ENCODE measurements at regions not wholly inside any gene's neighbourhood (a gene's known extent, or its start where the extent isn't known, plus 50 kb on each side); places are given as distances from the start of the nearest gene placed in this dataset.

DNA sequence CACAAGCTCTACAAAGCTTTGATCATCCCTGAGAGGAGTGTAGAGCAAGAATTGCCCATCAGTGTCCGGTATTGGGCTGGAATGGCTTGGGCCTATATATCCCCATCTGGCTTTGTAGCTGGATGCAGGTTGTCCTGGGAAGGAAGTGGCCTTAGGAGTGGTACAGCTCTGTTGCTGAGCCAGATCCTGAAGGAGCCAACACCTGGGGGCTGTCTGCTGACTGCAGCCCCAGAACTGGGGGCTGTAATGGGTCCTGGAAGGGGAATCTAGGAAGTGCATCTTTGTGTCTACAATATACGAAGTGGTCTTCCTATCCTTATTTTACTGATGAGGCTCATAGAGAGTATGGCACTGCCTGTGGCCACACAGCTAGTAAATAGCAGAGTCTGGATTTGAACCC, 145.9 kb downstream of the CDC5L start:
- no peak for DNase-seq

DNA sequence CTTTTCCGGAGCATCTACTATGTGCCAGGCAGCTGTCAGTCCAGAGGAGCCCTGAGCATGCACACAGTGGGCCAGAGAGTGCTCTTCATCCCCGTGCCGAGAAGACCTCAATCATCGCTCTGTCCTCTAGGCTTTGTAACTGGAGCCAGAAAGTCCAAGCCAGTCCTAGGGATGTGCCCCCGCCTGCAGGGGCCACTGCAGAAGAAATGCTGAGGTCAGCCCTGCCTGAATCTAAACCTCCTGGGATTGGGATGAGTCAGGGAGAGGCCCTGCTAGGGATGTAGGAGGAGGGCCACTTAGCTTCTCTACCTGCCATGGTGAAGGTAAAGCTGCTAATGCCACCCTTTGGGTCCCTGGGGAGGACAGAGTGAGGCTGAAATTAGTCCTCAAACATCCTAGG, 146.8 kb downstream of the CDC5L start:
- DNase-seq: no peak

DNA sequence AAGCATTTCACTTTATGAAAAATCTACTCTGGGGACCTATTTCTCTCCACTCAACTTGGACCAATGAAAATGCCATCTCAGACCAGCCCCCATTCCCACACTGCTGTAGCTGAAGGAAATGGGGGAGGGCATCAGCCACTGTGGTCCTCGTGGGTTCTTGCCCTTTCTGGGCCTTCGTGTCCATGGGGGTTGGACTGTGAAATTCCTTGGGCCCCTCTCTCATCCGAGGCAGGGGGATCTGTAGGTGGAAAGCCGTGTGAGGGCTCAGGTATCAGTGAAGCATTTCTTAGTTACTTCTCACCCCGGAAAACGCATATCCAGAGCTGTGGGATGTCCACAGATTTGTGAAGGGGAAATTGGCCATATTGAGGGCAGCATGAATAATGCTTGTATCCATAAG, 147.9 kb downstream of the CDC5L start:
- no peak for DNase-seq

DNA sequence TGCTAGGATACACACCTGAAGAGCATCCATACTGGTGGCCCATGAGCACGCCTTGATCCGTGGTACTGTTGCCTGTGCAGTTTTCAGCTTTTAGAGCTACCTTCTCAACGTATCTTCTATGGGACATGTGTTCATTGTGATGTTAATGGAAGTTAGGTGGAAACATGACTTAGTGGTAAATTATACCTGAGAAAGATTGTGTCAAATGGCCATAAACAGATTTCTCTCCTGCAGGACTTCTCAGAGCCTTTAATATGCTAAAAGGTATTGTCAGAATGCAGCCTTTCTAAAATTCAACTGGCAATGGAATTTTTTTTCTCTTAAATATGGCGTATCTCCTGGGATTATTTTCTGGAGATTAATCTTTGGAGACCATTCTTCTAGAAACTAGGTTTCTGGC, 148.5 kb downstream of the CDC5L start:
- DNase-seq: no peak

DNA sequence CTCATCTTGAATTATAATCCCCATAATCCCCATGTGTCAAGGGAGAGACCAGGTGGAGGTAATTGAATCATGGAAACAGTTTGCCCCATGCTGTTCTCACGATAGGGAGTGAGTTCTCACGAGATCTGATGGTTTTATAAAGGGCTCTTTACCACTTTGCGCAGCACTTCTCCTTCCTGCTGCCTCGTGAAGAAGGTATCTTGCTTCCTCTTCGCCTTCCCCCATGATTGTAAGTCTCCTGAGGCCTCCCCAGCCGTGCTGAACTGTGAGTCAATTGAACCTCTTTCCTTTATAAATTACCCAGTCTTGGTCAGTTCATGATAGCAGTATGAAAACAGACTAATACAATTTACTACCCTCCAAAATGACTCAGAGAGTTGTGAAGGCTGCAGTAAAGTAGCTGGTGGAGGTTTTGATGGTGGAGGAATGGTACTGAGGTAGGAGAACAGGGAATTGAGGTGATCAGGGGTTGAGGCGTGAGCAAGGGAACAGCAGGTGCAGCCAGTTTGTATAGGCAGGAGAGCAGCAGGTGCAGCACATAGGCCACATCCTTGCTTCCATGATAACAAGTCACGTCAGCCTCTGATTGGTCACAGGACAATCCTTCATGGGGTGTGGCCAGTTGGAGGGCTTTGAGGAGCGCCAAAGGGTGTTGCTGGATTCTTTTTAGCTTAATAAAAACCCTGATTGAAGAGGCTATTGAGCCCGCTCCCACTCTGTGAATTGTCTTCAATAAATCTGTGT, 150.0 kb downstream of the CDC5L start:
- no peak for DNase-seq

DNA sequence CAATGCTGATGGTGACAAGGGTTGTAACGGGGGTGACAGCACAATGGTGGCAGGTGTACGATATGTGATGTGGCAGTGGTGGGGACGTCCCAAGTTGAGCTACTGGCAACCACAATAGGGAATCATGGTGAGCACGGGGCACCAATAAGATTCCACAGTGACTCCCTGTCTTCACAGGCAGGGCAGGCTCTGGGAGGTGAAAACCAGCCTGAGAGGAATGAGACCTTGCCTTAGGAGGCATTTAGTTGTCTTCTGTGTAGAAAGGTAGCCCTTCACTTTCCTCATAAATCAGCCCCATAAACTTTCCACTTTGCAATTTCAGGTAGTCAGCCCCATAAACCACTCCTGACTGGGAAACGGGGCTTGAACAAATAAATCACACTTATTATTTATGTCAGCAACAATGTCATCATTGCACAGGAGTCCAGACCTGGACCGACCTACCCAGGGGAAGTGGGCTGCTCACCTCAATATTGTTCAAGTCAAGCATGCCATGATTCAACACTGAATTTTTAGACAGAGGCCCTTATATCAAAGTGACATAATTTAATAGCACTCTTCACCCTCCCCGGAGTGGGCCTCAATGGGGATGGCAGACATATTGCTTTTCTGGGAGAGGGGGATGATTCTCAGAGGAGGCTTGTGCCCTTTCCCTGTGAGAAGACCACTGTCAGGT, 150.8 kb downstream of the CDC5L start:
- DNase-seq: no peak

DNA sequence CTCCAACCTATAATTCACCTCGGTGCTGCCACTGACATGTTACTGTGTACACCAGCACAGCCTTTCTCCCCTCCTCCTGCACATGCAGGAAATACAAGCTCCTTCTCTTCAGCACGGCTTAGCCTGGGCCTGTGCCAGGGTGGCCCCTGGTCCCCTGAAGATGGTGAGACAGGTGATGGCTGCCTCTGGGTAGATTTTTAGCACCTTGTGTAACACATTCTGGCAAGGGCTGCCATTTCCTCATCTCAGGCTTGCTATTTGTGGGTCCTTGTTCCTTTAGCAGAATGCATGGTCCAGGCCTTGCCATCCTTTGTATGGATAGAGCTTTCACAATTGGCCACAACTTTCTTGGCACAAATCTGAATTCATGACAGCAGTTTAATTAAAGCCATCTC, 151.3 kb downstream of the CDC5L start:
- no peak for DNase-seq

DNA sequence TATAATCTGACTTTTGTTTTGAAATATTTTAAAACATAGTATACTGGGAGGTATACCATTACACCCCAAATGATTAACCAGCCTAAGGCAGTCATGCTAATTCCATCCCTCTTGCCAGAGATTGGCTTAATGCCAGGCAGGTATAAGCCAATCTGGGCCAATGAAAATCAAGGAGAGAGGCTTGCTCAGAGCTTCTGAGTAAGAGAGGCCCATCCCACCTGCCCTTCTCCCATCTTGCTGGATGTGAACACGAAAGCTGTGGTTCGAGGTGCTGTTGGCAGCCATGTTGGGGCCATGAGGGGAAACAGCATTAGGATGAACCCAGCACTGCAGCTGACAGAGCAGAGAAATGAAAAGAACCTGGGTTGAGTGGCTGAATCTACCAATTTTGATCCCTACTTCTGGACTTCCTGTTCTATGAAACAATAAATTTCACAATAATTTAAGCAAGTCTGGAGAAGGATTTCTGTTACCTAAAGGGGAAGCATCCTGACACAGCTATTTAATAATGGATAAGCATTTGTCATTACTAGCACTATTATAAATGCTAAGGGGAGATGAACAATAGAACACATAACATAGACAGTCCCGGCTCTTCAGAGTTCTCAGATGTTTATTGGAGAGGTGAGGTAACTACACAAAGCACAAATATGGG, 152.3 kb downstream of the CDC5L start:
- no peak for DNase-seq

DNA sequence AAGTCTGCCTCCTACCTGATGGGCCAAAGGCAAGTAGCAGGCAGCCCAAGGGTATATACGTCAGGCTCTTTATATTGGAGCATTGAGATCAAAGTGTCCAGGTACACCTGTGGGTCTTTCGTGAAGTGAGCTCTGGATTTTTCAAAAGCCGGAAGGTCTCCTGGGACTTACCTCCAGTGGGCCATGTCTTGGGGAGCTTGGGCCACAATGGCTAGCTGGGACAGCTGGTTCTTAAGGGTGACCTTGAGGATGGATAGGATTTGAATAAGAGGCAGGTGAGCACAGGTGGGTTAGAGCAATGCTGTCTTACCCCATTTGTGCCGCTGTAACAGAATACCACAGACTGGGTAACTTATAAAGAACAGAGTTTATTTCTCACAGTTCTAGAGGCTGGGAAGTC, 153.4 kb downstream of the CDC5L start:
- no peak for DNase-seq

DNA sequence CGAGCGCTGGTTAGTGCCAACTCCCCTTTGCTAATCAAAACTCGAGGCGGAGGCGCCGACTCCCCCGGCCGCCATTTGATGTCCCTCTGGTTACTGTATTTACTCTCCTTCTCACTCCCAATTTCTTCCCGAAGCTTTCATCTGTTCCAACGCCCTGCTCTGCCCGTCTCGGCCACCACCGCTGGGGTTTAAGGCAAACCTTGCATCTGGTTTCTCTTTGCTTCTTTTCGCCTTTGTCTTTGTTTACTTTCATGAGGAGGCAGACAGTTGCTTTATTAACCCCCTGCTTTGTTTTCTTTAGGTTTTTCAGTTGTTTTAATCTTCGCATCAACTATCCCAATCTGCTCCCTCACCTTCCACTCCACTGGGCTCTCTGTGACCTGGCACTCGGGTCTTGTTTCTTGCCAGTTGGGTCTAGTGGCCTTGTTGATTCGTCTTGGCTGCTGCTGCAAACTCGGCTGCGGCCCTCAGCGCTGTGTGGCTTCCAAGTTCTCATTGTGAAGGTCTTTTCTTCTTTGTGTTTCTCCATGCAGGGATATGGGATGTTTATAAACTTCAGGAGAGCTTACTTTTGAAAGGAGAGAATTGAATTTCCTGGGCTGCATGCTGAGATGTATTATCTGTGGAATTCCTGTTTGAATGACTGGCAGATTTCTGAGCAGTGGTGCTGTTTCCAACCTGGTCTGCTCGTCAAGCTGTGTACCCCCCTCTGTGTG, 155.1 kb downstream of the CDC5L start:
- DNase-seq: no peak

DNA sequence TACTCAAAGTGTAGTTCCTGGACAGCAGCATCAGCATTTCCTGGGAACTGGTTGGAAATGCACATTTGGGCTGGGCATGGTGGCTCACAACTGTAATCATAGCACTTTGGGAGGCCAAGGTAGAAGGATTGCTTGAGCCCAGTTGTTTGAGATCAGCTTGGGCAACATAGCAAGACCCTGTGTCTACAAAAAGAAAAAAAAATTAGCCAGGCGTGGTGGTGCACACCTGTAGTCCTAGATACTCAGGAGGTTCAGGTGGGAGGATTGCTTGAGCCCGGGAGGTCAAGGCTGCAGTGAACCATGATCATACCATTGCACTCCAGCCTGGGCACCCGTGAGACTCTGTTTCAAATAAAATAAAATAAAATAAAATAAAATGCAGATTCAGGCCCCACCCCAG, 156.2 kb downstream of the CDC5L start:
- no peak for DNase-seq

DNA sequence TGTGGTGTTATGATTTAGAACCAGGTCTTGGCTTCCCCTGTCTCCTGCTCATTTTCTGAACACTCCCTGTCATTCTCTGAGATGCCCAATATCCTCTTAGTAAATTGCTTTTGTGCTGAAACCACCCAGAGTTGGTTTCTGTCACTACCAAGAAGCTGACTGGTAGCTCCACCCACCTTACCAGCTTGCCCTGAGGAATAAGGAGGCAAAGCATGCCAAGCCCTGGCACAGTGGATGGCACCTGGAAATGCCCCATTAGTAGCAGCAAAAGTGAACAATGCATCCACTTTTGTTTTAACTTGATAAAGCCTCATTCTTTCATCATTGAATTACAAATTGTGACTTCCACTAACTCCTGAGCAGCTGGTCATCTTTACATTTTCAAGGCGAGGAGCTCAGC, 157.7 kb downstream of the CDC5L start:
- no peak for DNase-seq

DNA sequence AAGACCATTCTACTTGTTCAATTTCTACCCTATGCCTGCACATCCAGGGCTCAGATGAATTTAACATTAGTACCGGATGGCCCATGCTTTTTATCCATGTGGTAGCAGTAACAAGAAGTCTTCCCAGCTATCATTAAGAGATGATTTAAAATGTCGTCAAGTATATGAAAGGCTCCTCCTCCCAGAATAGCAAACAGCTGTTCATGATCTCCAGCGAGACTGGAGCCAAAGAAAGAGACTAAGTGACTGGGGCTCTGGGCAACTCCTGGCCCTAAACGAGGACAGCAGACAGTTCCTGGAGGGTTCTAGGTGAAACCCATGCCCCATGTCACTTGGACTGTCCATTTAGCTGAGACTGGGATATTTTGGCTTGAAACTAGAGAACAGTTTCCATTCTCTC, 160.8 kb downstream of the CDC5L start:
- DNase-seq: no peak

DNA sequence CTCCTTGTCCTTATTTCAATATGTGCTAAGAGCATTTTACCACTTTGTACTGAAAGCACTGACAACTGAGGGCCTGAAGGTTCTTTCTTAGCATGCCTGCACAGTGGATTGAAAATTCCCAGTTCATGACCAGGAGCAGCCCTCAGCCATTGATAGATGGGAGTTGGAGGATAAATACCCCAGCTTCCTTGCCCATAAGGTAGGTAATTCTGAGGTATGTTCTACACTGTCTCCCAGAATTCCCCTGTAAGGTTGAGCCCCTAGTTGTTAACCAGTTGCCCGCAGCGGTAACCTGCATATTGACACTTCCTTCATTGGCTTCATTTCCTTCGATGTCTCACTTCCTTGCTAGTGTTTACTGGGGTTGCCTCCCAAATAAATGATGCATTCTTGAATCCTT, 162.0 kb downstream of the CDC5L start:
- no peak for DNase-seq

DNA sequence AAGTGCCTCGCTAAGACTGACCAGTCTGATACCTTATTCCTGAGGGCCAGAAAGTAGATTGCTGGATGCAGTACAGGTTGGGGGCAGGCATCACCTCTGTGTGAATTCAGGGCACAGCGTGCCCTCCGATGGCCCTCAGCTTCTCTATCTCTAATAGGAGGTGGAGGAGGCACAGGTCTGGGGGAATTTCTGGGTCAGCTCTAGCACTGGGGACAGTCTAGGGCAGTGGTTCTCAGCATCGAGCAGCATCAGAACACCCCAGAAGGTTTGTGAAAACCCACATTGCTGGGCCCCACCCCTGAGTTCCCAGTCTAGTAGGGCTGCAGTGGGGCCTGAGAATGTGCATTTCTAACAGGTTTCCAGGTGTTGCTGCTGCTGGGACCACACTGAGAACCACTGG, 166.7 kb downstream of the CDC5L start:
- DNase-seq: no peak

DNA sequence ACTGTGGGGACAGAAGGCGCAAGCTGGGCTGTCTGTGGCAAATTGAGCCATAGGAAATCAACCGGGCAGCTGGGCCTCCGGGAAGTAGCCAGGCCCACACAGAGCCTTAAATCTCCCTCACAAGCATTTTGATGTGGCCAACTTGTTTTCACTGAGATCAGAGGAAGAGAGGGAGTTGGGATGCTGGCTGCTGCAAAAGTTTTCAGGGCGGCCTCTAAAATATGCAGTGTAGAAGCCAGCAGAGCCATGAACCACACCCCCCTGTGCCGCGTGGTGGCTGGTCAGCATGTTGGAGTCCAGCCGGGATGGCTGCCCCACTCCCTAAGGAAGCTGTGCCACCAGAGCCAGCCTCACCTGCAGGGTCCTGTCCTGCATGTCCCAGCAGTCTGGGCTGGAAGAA, 167.4 kb downstream of the CDC5L start:
- DNase-seq: no peak

DNA sequence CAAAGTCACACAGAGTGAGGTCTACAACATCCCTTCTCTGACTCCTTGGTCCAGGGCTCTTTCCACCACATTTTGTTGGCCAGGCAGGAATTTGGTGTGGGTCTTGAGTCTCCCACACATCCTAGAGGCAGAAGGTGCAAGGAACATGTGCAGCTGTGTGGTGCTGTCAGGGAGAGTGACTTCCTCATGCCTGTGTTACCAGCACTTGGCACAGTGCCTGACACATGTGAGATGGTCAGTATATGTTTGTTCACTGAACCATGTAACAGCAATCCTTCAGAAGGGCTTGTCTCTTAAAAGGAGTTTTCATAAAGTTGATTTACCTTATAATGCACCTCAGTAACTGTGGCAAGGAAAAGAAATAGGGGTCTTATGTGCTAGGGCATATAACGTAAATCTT, 168.5 kb downstream of the CDC5L start:
- DNase-seq: no peak

DNA sequence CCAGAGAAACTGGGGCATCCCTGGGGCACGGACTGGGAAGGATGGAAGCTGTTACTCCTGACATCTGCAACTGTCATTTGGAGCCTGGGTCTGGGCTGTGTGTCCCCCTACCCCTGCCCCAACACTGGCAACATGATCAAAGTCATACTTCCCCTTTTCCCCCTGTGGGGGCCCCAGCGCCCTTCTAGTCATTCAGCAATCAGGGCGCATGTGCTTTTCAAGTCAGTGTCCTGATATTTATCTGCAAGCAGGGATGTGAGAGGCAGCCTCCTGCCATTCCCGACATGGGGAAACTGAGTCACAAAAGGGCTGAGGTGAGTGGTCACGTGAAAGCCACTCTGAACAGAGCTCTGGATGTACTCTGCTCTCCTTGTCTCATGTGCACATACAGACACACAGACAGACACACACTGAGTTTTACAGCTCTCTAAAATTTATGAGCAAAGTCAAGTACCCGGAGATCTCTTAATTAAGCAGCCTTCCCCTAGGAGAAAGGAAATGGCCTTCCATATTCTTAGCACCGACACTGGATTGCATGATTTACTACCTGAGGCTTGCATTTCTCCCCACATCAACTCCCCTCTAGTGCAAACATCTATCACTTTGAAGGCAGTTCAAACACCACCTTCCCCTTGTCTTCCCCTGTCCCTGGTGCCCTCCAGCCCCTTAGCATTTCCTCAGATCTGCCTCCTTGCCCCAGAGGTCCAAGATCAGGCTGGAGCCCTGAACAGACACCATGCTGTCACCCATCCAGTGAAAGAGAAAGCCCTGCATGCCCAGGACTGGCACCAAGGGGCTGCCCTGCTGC, 170.7 kb downstream of the CDC5L start:
- no peak for DNase-seq

DNA sequence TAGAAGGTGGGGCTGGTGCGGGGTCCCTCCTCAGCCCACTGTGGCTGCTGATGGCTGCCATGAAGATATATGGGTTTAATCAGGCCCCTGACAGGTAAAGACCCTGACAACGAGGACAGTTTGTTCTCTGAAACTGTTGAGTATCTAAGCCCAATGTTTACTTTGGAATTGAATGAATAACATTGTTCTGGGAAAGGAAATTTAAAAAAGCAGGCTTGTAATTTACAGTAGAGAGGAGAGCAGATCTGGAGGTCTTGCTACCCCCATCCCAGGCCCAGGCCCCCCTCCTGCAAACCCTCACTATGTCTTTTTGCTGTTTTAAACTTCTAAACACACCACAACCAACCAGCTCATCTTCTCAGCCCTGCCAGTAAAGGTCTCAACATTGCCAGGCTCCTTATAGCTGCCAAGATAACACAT, 171.3 kb downstream of the CDC5L start:
- no peak for DNase-seq

DNA sequence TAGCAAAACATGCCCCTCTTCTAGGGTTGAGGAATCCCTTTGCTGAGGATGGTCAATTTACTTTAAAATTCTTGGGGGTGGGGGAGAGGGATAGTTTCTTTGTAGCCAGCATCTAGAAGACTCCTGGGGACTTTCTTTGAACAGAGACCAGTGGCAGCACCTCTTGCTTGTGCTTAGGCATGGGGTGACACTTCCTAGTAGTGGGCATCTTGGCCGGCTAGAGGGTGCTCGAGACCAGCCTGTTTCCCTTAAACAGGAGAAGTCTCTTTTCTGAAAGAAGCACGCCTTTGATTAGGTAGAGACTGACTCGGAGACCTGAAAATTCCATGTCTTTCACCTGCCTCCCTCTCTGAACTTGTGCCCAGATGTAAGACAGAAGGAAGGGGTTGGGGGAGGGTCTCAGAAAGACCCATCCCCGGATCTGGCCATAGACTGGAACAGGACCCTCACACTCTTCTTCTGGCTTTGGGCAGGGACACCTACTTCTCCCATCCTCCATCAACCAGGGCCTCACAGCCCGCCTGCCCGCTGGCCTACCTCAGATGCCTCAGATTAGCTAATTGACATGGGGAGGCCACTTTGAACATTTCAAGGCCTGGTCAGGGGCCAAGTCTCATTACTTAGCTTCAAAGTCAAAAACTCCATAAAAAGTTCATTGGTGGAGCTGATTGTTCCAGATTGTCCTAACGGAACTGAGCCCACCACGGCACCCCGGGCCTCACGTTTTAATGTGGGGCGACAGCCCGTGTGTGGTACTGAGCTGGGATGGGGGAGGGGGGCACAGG, 172.2 kb downstream of the CDC5L start:
- DNase-seq: no peak

DNA sequence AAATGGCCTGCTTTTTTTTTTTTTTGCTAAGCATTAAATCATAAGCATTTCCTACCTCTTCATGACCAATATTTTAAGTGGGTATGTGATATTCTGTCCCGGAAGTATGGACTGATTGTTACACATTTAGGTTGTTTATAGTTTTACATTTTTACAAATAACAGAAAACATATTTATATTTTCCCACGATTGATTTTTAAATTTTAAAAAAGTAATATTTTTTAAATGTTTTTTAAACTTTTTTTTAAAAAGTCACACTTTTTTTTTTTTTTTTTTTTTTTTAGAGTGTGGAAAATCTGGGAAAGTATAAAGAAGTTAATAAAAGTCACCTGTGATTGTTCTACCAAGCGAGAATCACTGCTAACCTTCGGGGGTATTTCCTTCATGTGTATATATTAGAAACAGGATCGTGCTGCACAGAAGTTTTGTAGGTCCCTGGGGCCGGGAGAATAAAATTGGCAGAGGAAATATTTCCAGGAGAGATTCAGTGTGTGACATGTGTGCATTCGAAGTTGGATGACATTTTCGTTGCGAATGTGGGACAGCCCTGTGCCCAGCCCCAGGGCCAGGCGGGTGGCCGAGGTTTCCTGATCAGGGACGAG, 173.1 kb downstream of the CDC5L start:
- no peak for DNase-seq

Data from NCI-H1105 treated with DMSO at 0.1 percent for 48 hours (cell line).